RWPE1 (cell line): ENCODE measurements at regions not wholly inside any gene's neighbourhood (a gene's known extent, or its start where the extent isn't known, plus 50 kb on each side); places are given as distances from the start of the nearest gene placed in this dataset.

ENCODE experiments used
- CTCF ChIA-PET: fragments of 350-600 bp; sonication (Branson Sonifier 250); formaldehyde crosslinking; extraction: SDS; loops from one replicate; lab custom pipeline; 2021; lab: Yijun Ruan, JAX
- POLR2A ChIA-PET: fragments of 400-600 bp; formaldehyde crosslinking; extraction: SDS; loops from one replicate; lab custom pipeline; 2020; ENCODE audit warnings: antibody characterized with exemption; ENCODE audit not compliant: low non-redundant PET; lab: Yijun Ruan, JAX
- DNase-seq: peaks from one replicate; pipeline ENCODE4 v3.0.0; 2012; ENCODE audit warnings: low spot score
- H3K27ac ChIP-seq: fragments of 450-650 bp; 2 replicates; pipeline ENCODE4 v1.5.1; 2017
- CTCF ChIP-seq: fragments of 450-650 bp; conservative IDR thresholded peaks from 2 replicates; pipeline ENCODE4 v1.5.1; 2017; ENCODE audit warnings: low read depth, mild to moderate bottlenecking

GRCh38 chr1:185398022-185398421, 81.0 kb upstream of the IVNS1ABP start:
- no peak overlapping the region for H3K27ac ChIP-seq
- DNase-seq = no peak
- POLR2A ChIA-PET = no interaction called here
- no peak for TF ChIP-seq CTCF
- CTCF ChIA-PET = interaction anchor here (0.7 kb wide), 1 partner anchor 336 kb away, joined by 3 read pairs; the partner anchor contains the start of gene HMCN1

- no peak for TF ChIP-seq CTCF
- H3K27ac ChIP-seq = no peak overlapping the region
- no peak for DNase-seq
- CTCF ChIA-PET = no interaction called here
- POLR2A ChIA-PET = no interaction called here
Measured at GRCh38 chr1:185397183-185397582, 80.1 kb upstream of the IVNS1ABP start.

GRCh38 chr1:185396126-185396525, 79.1 kb upstream of the IVNS1ABP start:
- H3K27ac ChIP-seq = no peak overlapping the region
- ChIA-PET POLR2A (no interaction called here), CTCF (no interaction called here)
- DNase-seq = no peak
- TF ChIP-seq CTCF = no peak

GRCh38 chr1:185393815-185394214, 76.8 kb upstream of the IVNS1ABP start:
- CTCF ChIA-PET = no interaction called here
- POLR2A ChIA-PET = no interaction called here
- DNase-seq = peak; percentile 36
- no peak overlapping the region for H3K27ac ChIP-seq
- TF ChIP-seq CTCF = no peak

GRCh38 chr1:185393205-185393604, 76.2 kb upstream of the IVNS1ABP start:
- POLR2A ChIA-PET = no interaction called here
- DNase-seq = no peak
- no peak overlapping the region for H3K27ac ChIP-seq
- no peak for TF ChIP-seq CTCF
- CTCF ChIA-PET = no interaction called here

GRCh38 chr1:185388815-185389214, 71.8 kb upstream of the IVNS1ABP start:
- CTCF ChIA-PET = no interaction called here

More at GRCh38 chr1:185388815-185389214, 71.8 kb upstream of the IVNS1ABP start:
- POLR2A ChIA-PET = no interaction called here
- no peak for TF ChIP-seq CTCF
- DNase-seq = no peak
- no peak overlapping the region for H3K27ac ChIP-seq
